ENCODE measurements at regions not wholly inside any gene's neighbourhood (a gene's known extent, or its start where the extent isn't known, plus 50 kb on each side); places are given as distances from the start of the nearest gene placed in this dataset.

- TF ChIP-seq CTCF (conservative IDR thresholded peaks at IDR 0.05; ENCODE audit: low read length) (no peak), EZH2phosphoT487 (IDR thresholded peaks at IDR 0.05; ENCODE audit: borderline replicate concordance, low read depth, low read length) (no peak)
Measured at GRCh38 chr4:117898496-117898895, 135.8 kb upstream of the NDST3 start.
